Activated CD8-positive, alpha-beta T cell treated with anti-CD3 and anti-CD28 coated beads for 36 hours (primary cell): ENCODE measurements at regions not wholly inside any gene's neighbourhood (a gene's known extent, or its start where the extent isn't known, plus 50 kb on each side); places are given as distances from the start of the nearest gene placed in this dataset.
"Not testable (repeated sequence)": the region's sequence is repeated elsewhere in the genome, so short reads cannot be mapped to it uniquely, and the experiment has no call there.

ENCODE experiments used
- ATAC-seq: fragments of 200-7000 bp; cut with Tn5 transposase; one replicate; pipeline ENCODE4 v1.10.0; 2021; ENCODE audit warnings: mild to moderate bottlenecking, moderate library complexity
- CTCF ChIA-PET: fragments of 350-600 bp; sonication (Branson Sonifier 250); formaldehyde crosslinking; loops from one replicate; lab custom pipeline; 2021; ENCODE audit warnings: antibody characterized with exemption; lab: Charles Lee
- POLR2A ChIA-PET: fragments of 350-600 bp; sonication (Branson Sonifier 250); formaldehyde crosslinking; loops from one replicate; lab custom pipeline; 2021; ENCODE audit warnings: antibody characterized with exemption; lab: Charles Lee
- DNase-seq: peaks from one replicate; pipeline ENCODE4 v3.0.0-alpha.2; 2020
- H3K27ac Mint-ChIP-seq: one replicate; pipeline ENCODE4 v1.8.0; 2021; ENCODE audit warnings: mild to moderate bottlenecking, mixed read lengths
- H3K27me3 Mint-ChIP-seq: one replicate; pipeline ENCODE4 v1.8.0; 2021; ENCODE audit warnings: mixed read lengths
- H3K36me3 Mint-ChIP-seq: one replicate; pipeline ENCODE4 v1.8.0; 2021; ENCODE audit warnings: low read depth, mixed read lengths
- H3K4me1 Mint-ChIP-seq: one replicate; pipeline ENCODE4 v1.8.0; 2021; ENCODE audit warnings: low read depth, mixed read lengths
- H3K4me3 Mint-ChIP-seq: one replicate; pipeline ENCODE4 v1.8.0; 2021; ENCODE audit warnings: mild to moderate bottlenecking, moderate library complexity, mixed read lengths
- H3K9me3 Mint-ChIP-seq: one replicate; pipeline ENCODE4 v1.8.0; 2021; ENCODE audit warnings: mixed read lengths
- intact Hi-C: fragments of 100-400 bp; cut with micrococcal nuclease; formaldehyde crosslinking; loops from one replicate; pipeline ENCODE4 v1.10.0; 2022
- TF ChIP-seq, protein P1 (sequence below): fragments of 200-600 bp; IDR thresholded peaks from one replicate; pipeline ENCODE4 v1.8.0; 2022; ENCODE audit warnings: antibody characterized with exemption, mild to moderate bottlenecking

GRCh38 chr1:117760069-117760468 lies 154.2 kb downstream of the TENT5C start:
- DNase-seq (no peak), ATAC-seq (no peak)
- ChIA-PET POLR2A (no interaction called here), CTCF (interaction anchor here (0.6 to 1.5 kb wide), 5 partner anchors 19 to 438 kb away, joined by 3 to 5 read pairs (median 3); no protein-coding TSS in a partner anchor)
- no peaks in the 10 kb centered on the region for H3K9me3 Mint-ChIP-seq
- no peak overlapping the region for H3K27ac Mint-ChIP-seq
- peaks cover 12% of the 10 kb centered on the region for H3K27me3 Mint-ChIP-seq
- no peaks in the 10 kb centered on the region for H3K36me3 Mint-ChIP-seq
- TF ChIP-seq, protein P1, sequence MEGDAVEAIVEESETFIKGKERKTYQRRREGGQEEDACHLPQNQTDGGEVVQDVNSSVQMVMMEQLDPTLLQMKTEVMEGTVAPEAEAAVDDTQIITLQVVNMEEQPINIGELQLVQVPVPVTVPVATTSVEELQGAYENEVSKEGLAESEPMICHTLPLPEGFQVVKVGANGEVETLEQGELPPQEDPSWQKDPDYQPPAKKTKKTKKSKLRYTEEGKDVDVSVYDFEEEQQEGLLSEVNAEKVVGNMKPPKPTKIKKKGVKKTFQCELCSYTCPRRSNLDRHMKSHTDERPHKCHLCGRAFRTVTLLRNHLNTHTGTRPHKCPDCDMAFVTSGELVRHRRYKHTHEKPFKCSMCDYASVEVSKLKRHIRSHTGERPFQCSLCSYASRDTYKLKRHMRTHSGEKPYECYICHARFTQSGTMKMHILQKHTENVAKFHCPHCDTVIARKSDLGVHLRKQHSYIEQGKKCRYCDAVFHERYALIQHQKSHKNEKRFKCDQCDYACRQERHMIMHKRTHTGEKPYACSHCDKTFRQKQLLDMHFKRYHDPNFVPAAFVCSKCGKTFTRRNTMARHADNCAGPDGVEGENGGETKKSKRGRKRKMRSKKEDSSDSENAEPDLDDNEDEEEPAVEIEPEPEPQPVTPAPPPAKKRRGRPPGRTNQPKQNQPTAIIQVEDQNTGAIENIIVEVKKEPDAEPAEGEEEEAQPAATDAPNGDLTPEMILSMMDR, result no peak
- H3K4me1 Mint-ChIP-seq, result peaks cover 5% of the 10 kb centered on the region
- H3K4me3 Mint-ChIP-seq, result no peak overlapping the region
- intact Hi-C loops, result no loop called here

- no peak for ATAC-seq
- intact Hi-C loops, result no loop called here
- Mint-ChIP-seq H3K4me3 (no peak overlapping the region), H3K27ac (no peak overlapping the region), H3K4me1 (peaks cover 5% of the 10 kb centered on the region), H3K9me3 (no peaks in the 10 kb centered on the region), H3K36me3 (no peaks in the 10 kb centered on the region), H3K27me3 (peaks cover 14% of the 10 kb centered on the region)
- CTCF ChIA-PET, result interaction anchor here (0.6 to 1.5 kb wide), 5 partner anchors 20 to 439 kb away, joined by 3 to 8 read pairs (median 3); no protein-coding TSS in a partner anchor
- DNase-seq, result no peak
- TF ChIP-seq, protein P1, result no peak
- POLR2A ChIA-PET, result no interaction called here
Measured at GRCh38 chr1:117760485-117760884, 154.6 kb downstream of the TENT5C start.

DNA sequence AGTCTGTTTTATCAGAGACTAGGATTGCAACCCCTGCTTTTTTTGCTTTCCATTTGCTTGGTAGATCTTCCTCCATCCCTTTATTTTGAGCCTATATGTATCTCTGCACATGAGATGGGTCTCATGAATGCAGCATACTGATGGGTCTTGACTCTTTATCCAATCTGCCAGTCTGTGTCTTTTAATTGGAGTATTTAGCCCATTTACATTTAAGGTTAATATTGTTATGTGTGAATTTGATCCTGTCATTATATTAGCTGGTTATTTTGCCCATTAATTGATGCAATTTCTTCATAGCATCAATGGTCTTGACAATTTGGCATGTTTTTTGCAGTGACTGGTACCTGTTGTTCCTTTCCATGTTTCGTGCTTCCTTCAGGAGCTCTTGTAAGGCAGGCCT lies 161.7 kb downstream of the GDAP2 start:
- ATAC-seq, DNase-seq, intact Hi-C loops, CTCF ChIA-PET, POLR2A ChIA-PET, H3K4me1 Mint-ChIP-seq, H3K36me3 Mint-ChIP-seq, H3K27ac Mint-ChIP-seq, H3K4me3 Mint-ChIP-seq: not testable (repeated sequence)
- Mint-ChIP-seq H3K27me3 (peaks cover 26% of the 10 kb centered on the region), H3K9me3 (peaks cover 30% of the 10 kb centered on the region)

DNA sequence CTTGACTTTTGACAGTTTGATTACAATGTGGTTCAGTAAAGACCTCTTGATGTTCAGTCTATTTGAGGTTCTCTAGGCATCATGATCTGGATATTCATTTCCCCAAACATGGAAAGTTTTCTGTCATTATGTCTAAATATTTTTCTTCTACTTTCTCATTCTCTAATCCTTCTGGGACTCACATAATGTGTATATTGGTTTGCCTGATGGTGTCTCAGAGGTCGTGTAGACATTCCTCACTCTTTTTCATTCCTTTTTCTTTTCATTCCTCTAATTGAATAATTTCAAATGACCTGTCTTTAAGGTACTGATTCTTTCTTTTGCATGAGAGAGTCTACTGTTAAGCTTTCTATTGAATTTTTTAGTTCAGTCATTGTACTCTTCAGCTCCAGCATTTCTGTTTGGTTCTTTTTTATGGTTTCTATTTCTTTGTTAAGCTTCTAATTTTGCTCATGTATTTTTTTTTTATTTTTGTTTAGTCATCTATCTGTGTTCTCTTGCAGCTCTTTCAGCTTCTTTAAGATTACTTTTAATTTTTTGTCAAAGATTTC lies 158.4 kb downstream of the GDAP2 start:
- Mint-ChIP-seq H3K9me3 (peaks cover 33% of the 10 kb centered on the region), H3K27ac (no peak overlapping the region), H3K27me3 (peaks cover 29% of the 10 kb centered on the region), H3K4me1 (no peaks in the 10 kb centered on the region), H3K36me3 (peaks cover 4% of the 10 kb centered on the region), H3K4me3 (no peak overlapping the region)
- ChIA-PET POLR2A (no interaction called here), CTCF (interaction anchor here (4.0 kb wide), 1 partner anchor 13 kb away, joined by 18 read pairs; no protein-coding TSS in a partner anchor)
- intact Hi-C loops, result no loop called here
- DNase-seq (no peak), ATAC-seq (no peak)
- TF ChIP-seq, protein P1, result no peak

DNA sequence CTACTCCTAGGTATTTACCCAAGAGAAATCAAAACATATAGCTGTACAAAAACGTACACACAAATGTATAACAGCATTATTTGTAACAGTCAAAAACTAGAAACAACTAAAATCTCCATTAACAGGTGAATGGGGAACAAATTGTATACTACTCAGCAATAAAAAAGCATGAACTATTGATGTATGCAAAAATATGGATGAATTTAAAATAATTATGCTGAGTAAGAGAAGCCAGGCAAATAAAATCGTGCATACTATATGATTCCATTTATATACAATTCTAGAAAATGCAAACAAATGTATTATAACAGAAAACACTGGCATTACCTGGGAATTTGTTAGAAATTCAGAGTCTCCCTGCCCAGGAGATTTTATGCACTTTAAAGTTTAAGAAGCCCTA lies 150.1 kb downstream of the GDAP2 start:
- Mint-ChIP-seq H3K4me1 (no peaks in the 10 kb centered on the region), H3K27me3 (peaks cover 12% of the 10 kb centered on the region), H3K4me3 (no peak overlapping the region), H3K27ac (no peak overlapping the region), H3K36me3 (no peaks in the 10 kb centered on the region), H3K9me3 (no peaks in the 10 kb centered on the region)
- intact Hi-C loops, result no loop called here
- no peak for ATAC-seq
- no peak for DNase-seq
- ChIA-PET POLR2A (no interaction called here), CTCF (no interaction called here)
- TF ChIP-seq, protein P1, result no peak
